Keratinocyte (primary cell): ENCODE measurements at regions not wholly inside any gene's neighbourhood (a gene's known extent, or its start where the extent isn't known, plus 50 kb on each side); places are given as distances from the start of the nearest gene placed in this dataset.

Experiments used
- DNase-seq: peaks from one replicate; pipeline ENCODE4 v3.0.0-alpha.2; 2011; ENCODE audit warnings: low read depth, missing footprints, low spot score
- FAIRE-seq: peaks from 2 replicates; lab custom pipeline; 2011; peaks lifted over from hg19 to GRCh38; lab: Jason Lieb, UNC
- H2AFZ ChIP-seq: 2 replicates; pipeline ENCODE4 v1.6.0; 2012; ENCODE audit warnings: low read length, control low read depth, inconsistent platforms; ENCODE audit not compliant: control insufficient read depth
- H3K27ac ChIP-seq: 2 replicates; pipeline ENCODE4 v1.5.1; 2011; ENCODE audit warnings: low read length; ENCODE audit not compliant: control insufficient read depth, insufficient read depth
- H3K27me3 ChIP-seq: 3 replicates; pipeline ENCODE4 v1.6.0; 2011; ENCODE audit warnings: low read length; ENCODE audit not compliant: control insufficient read depth, insufficient read depth; ENCODE audit errors: extremely low read depth
- H3K36me3 ChIP-seq, 2 experiments: 2 replicates in 1 of 2; 3 replicates in 1 of 2; pipeline ENCODE4 v1.5.1; 2011; ENCODE audit warnings: low read length in 2 of 2, mild to moderate bottlenecking in 1 of 2; ENCODE audit not compliant: control insufficient read depth in 2 of 2, insufficient read depth in 2 of 2; ENCODE audit errors: extremely low read depth in 1 of 2
- H3K4me1 ChIP-seq: 3 replicates; pipeline ENCODE4 v1.5.1; 2011; ENCODE audit warnings: low read length; ENCODE audit not compliant: control insufficient read depth, insufficient read depth; ENCODE audit errors: extremely low read depth
- H3K4me2 ChIP-seq: 3 replicates; pipeline ENCODE4 v1.6.0; 2011; ENCODE audit warnings: low read depth, low read length; ENCODE audit not compliant: control insufficient read depth, insufficient read depth; ENCODE audit errors: extremely low read depth
- H3K4me3 ChIP-seq, 3 experiments: fragments of 200-600 bp in 1 of 3; sonication (generic) in 1 of 3; 2 replicates in 2 of 3; 3 replicates in 1 of 3; pipeline ENCODE4 v1.5.1; 2011 to 2016; ENCODE audit warnings: low read length in 3 of 3, mild to moderate bottlenecking in 3 of 3, control low read depth in 2 of 3, inconsistent platforms in 1 of 3, low read depth in 1 of 3, mixed read lengths in 1 of 3, mixed run types in 1 of 3, moderate library complexity in 1 of 3; ENCODE audit not compliant: control insufficient read depth in 2 of 3, insufficient read depth in 2 of 3; ENCODE audit errors: extremely low read depth in 1 of 3
- H3K79me2 ChIP-seq: 2 replicates; pipeline ENCODE4 v1.6.0; 2012; ENCODE audit warnings: low read length; ENCODE audit not compliant: control insufficient read depth, insufficient read depth
- H3K9ac ChIP-seq: 3 replicates; pipeline ENCODE4 v1.6.0; 2011; ENCODE audit warnings: low read length; ENCODE audit not compliant: control insufficient read depth, insufficient read depth; ENCODE audit errors: extremely low read depth
- H3K9me1 ChIP-seq: 3 replicates; pipeline ENCODE4 v1.6.0; 2011; ENCODE audit warnings: low read length; ENCODE audit not compliant: control insufficient read depth, insufficient read depth; ENCODE audit errors: extremely low read depth
- H3K9me3 ChIP-seq: 2 replicates; pipeline ENCODE4 v1.5.1; 2012; ENCODE audit warnings: low read depth, low read length; ENCODE audit not compliant: control insufficient read depth
- H4K20me1 ChIP-seq: 3 replicates; pipeline ENCODE4 v1.6.0; 2011; ENCODE audit warnings: low read length; ENCODE audit not compliant: control insufficient read depth, insufficient read depth; ENCODE audit errors: extremely low read depth
- CTCF ChIP-seq, 3 experiments: IDR thresholded peaks in 1 of 3; conservative IDR thresholded peaks in 1 of 3; optimal IDR thresholded peaks in 1 of 3; 2 replicates in 2 of 3; 3 replicates in 1 of 3; pipeline versions ENCODE3 to v1.5.1; 2011; ENCODE audit warnings: low read length in 3 of 3, mild to moderate bottlenecking in 3 of 3, moderate library complexity in 2 of 3, control low read depth in 1 of 3, inconsistent platforms in 1 of 3; ENCODE audit not compliant: insufficient read depth in 2 of 3; ENCODE audit errors: extremely low read depth in 1 of 3
- EZH2 ChIP-seq: IDR thresholded peaks from one replicate; pipeline ENCODE4 v1.6.1; 2012; ENCODE audit warnings: inconsistent platforms, mild to moderate bottlenecking, low read length, moderate library complexity
- dilution Hi-C: fragments of 300-500 bp; cut with MboI; formaldehyde crosslinking; loops from one replicate; pipeline ENCODE4 v1.7.0; 2020; ENCODE audit warnings: low sequenced_read_pairs; ENCODE audit not compliant: extremely low pct_ligation_motif_present

GRCh38 chr7:16089801-16090200, 331.5 kb downstream of the CRPPA start:
- no peak overlapping the region for H3K4me3 ChIP-seq
- H3K27ac ChIP-seq, result no peak overlapping the region
- no peaks in the 10 kb centered on the region for H3K27me3 ChIP-seq
- dilution Hi-C loops, result no loop called here
- FAIRE-seq, result no peak
- H3K9me3 ChIP-seq, result no peaks in the 10 kb centered on the region
- H3K4me2 ChIP-seq, result no peak overlapping the region
- no peaks in the 10 kb centered on the region for H3K79me2 ChIP-seq
- DNase-seq, result no peak
- no peaks in the 10 kb centered on the region for H3K9me1 ChIP-seq
- H2AFZ ChIP-seq, result no peak overlapping the region
- no peaks in the 10 kb centered on the region for H3K36me3 ChIP-seq
- H3K4me1 ChIP-seq, result peaks cover 9% of the 10 kb centered on the region
- no peaks in the 10 kb centered on the region for H4K20me1 ChIP-seq
- no peak for TF ChIP-seq CTCF (optimal IDR thresholded peaks at IDR 0.05 in 1 of 3, IDR thresholded peaks at IDR 0.05 in 1 of 3, conservative IDR thresholded peaks at IDR 0.05 in 1 of 3; ENCODE audit: extremely low read depth in 1 of 3, insufficient read depth in 2 of 3, low read length in 3 of 3)
- no peak for TF ChIP-seq EZH2
- H3K9ac ChIP-seq, result no peak overlapping the region

GRCh38 chr7:16089191-16089590, 332.1 kb downstream of the CRPPA start:
- H3K27me3 ChIP-seq, result no peaks in the 10 kb centered on the region
- H3K4me1 ChIP-seq, result peaks cover 15% of the 10 kb centered on the region
- DNase-seq (no peak), FAIRE-seq (no peak)
- H3K9me3 ChIP-seq, result no peaks in the 10 kb centered on the region
- H4K20me1 ChIP-seq, result no peaks in the 10 kb centered on the region
- no peaks in the 10 kb centered on the region for H3K79me2 ChIP-seq
- dilution Hi-C loops, result no loop called here
- TF ChIP-seq CTCF (optimal IDR thresholded peaks at IDR 0.05 in 1 of 3, IDR thresholded peaks at IDR 0.05 in 1 of 3, conservative IDR thresholded peaks at IDR 0.05 in 1 of 3; ENCODE audit: extremely low read depth in 1 of 3, insufficient read depth in 2 of 3, low read length in 3 of 3), result no peak
- H3K4me2 ChIP-seq, result no peak overlapping the region
- no peak overlapping the region for H3K9ac ChIP-seq
- no peaks in the 10 kb centered on the region for H3K9me1 ChIP-seq
- H3K27ac ChIP-seq, result no peak overlapping the region
- H3K4me3 ChIP-seq, result no peak overlapping the region
- no peaks in the 10 kb centered on the region for H3K36me3 ChIP-seq
- no peak overlapping the region for H2AFZ ChIP-seq
